HCT116 (cell line): ENCODE measurements at regions not wholly inside any gene's neighbourhood (a gene's known extent, or its start where the extent isn't known, plus 50 kb on each side); places are given as distances from the start of the nearest gene placed in this dataset.

ENCODE experiments used
- ATAC-seq: fragments of 200-7000 bp; cut with Tn5 transposase; 2 replicates; pipeline ENCODE4 v1.9.1; 2020; ENCODE audit warnings: mild to moderate bottlenecking, moderate library complexity
- BruUV-seq: library from RNA; stranded (reverse); fragments of 400-500 nt; replicated peaks from 2 replicates; lab custom pipeline; 2021; lab: Mats Ljungman, UMichigan
- CTCF ChIA-PET: fragments of 300-600 bp; sonication (Branson Sonifier 250); formaldehyde crosslinking; loops from one replicate; lab custom pipeline; 2021; ENCODE audit warnings: antibody characterized with exemption; lab: Charles Lee
- POLR2A ChIA-PET: fragments of 300-600, 350-600 bp; sonication (Branson Sonifier 250); formaldehyde crosslinking; loops from one replicate; lab custom pipeline; 2021; ENCODE audit warnings: antibody characterized with exemption; lab: Charles Lee
- RAD21 ChIA-PET, 2 experiments: fragments of 300-600 bp; sonication (Branson Sonifier 250); formaldehyde crosslinking; loops; one replicate each; lab custom pipeline; 2023; ENCODE audit warnings: low total read pairs in 2 of 2; ENCODE audit not compliant: uncharacterized antibody in 2 of 2, unreplicated experiment in 2 of 2, low non-redundant PET in 1 of 2; lab: Charles Lee
- DNase-seq: peaks from one replicate; pipeline ENCODE4 v3.0.0-alpha.2; 2010; ENCODE audit warnings: low read depth, low spot score
- H2AFZ ChIP-seq: fragments of 200-600 bp; shearing (Covaris generic), sonication (generic); 2 replicates; pipeline ENCODE4 v1.6.1; 2017; ENCODE audit warnings: low read depth, mixed run types, mixed read lengths, antibody characterized with exemption, low read length; ENCODE audit not compliant: poor library complexity, severe bottlenecking
- H3K27ac ChIP-seq: 2 replicates; pipeline ENCODE4 v1.5.1; 2012; ENCODE audit warnings: low read depth, low read length
- H3K27me3 ChIP-seq: fragments of 200-600 bp; sonication (generic); 2 replicates; pipeline ENCODE4 v1.6.1; 2016; ENCODE audit warnings: mixed run types, low read length, mixed read lengths; ENCODE audit not compliant: insufficient read depth
- H3K36me3 ChIP-seq, 2 experiments: fragments of 200-500 bp in 1 of 2; fragments of 200-600 bp in 1 of 2; sonication (Bioruptor generic) in 1 of 2; sonication (generic) in 1 of 2; 2 replicates each; pipeline versions ENCODE4 v1.5.1 to v1.6.1; 2014 to 2016; ENCODE audit warnings: low read length in 2 of 2, inconsistent platforms in 1 of 2, mixed read lengths in 1 of 2, mixed run types in 1 of 2; ENCODE audit not compliant: insufficient read depth in 2 of 2, control insufficient read depth in 1 of 2
- H3K4me1 ChIP-seq, 2 experiments: fragments of 200-600 bp in 1 of 2; sonication (generic) in 1 of 2; 2 replicates each; pipeline versions ENCODE4 v1.5.1 to v1.6.1; 2012 to 2017; ENCODE audit warnings: low read length in 2 of 2, inconsistent platforms in 1 of 2, mild to moderate bottlenecking in 1 of 2, mixed read lengths in 1 of 2, mixed run types in 1 of 2, moderate library complexity in 1 of 2; ENCODE audit not compliant: insufficient read depth in 2 of 2, control insufficient read depth in 1 of 2
- H3K4me2 ChIP-seq: fragments of 200-600 bp; sonication (generic); 2 replicates; pipeline ENCODE4 v1.6.1; 2017; ENCODE audit warnings: mixed run types, low read length, mixed read lengths
- H3K4me3 ChIP-seq, 2 experiments: fragments of 200-600 bp in 1 of 2; sonication (generic) in 1 of 2; replicated peaks in 1 of 2; 2 replicates each; pipeline ENCODE4 v1.5.1; 2011 to 2016; ENCODE audit warnings: low read length in 2 of 2, control low read depth in 1 of 2, low read depth in 1 of 2, mild to moderate bottlenecking in 1 of 2, mixed read lengths in 1 of 2, mixed run types in 1 of 2
- H3K79me2 ChIP-seq: fragments of 200-600 bp; sonication (generic); 2 replicates; pipeline ENCODE4 v1.6.1; 2017; ENCODE audit warnings: mild to moderate bottlenecking, mixed run types, low read length, moderate library complexity, mixed read lengths; ENCODE audit not compliant: insufficient read depth
- H3K9ac ChIP-seq: fragments of 200-600 bp; sonication (generic); 2 replicates; pipeline ENCODE4 v1.6.1; 2016; ENCODE audit warnings: low read length, mixed read lengths
- H3K9me2 ChIP-seq: fragments of 200-600 bp; sonication (generic), shearing (Covaris generic); 2 replicates; pipeline ENCODE4 v1.6.1; 2017; ENCODE audit warnings: mixed run types, mild to moderate bottlenecking, moderate library complexity; ENCODE audit not compliant: insufficient read depth
- H3K9me3 ChIP-seq, 2 experiments: fragments of 200-500 bp in 1 of 2; fragments of 200-600 bp in 1 of 2; sonication (Bioruptor generic) in 1 of 2; sonication (generic) in 1 of 2; 2 replicates each; pipeline ENCODE4 v1.6.1; 2014 to 2017; ENCODE audit warnings: low read length in 2 of 2, mixed read lengths in 2 of 2, inconsistent platforms in 1 of 2, low read depth in 1 of 2, mild to moderate bottlenecking in 1 of 2, mixed run types in 1 of 2, moderate library complexity in 1 of 2; ENCODE audit not compliant: control insufficient read depth in 1 of 2, insufficient read depth in 1 of 2
- H4K20me1 ChIP-seq: fragments of 200-600 bp; sonication (generic), shearing (Covaris generic); 2 replicates; pipeline ENCODE4 v1.6.1; 2017; ENCODE audit warnings: mixed run types, mild to moderate bottlenecking, moderate library complexity; ENCODE audit not compliant: insufficient read depth
- CBX3 ChIP-seq: IDR thresholded peaks from 2 replicates; pipeline ENCODE4 v1.6.1; 2012; ENCODE audit warnings: low read depth
- CEBPB ChIP-seq: IDR thresholded peaks from 2 replicates; pipeline ENCODE4 v1.6.1; 2012; ENCODE audit warnings: low read depth
- CTCF ChIP-seq, 3 experiments: fragments of 200-600 bp in 1 of 3; sonication (generic) in 1 of 3; IDR thresholded peaks in 2 of 3; conservative IDR thresholded peaks in 1 of 3; 2 replicates each; pipeline ENCODE4 v1.5.1; 2012 to 2017; ENCODE audit warnings: low read depth in 2 of 3, low read length in 2 of 3, antibody characterized with exemption in 1 of 3, borderline replicate concordance in 1 of 3, control low read depth in 1 of 3, mild to moderate bottlenecking in 1 of 3, mixed read lengths in 1 of 3, mixed run types in 1 of 3, moderate library complexity in 1 of 3; ENCODE audit not compliant: insufficient read depth in 1 of 3
- ELF1 ChIP-seq: IDR thresholded peaks from 2 replicates; pipeline ENCODE4 v1.6.1; 2012; ENCODE audit warnings: low read depth, borderline replicate concordance
- JUND ChIP-seq: IDR thresholded peaks from 2 replicates; pipeline ENCODE4 v1.6.1; 2012
- POLR2A ChIP-seq: IDR thresholded peaks from 2 replicates; pipeline ENCODE4 v1.7.0; 2011; ENCODE audit warnings: borderline replicate concordance; ENCODE audit not compliant: insufficient read depth, insufficient read length; ENCODE audit errors: extremely low read depth
- POLR2AphosphoS5 ChIP-seq: IDR thresholded peaks from 2 replicates; pipeline ENCODE4 v1.6.1; 2011; ENCODE audit warnings: mild to moderate bottlenecking, low read depth, low read length, moderate library complexity
- REST ChIP-seq: IDR thresholded peaks from 2 replicates; pipeline ENCODE4 v1.6.1; 2012; ENCODE audit warnings: low read depth
- SIN3A ChIP-seq: IDR thresholded peaks from 2 replicates; pipeline ENCODE4 v1.6.1; 2012; ENCODE audit warnings: low read depth
- TCF7L2 ChIP-seq: IDR thresholded peaks from 2 replicates; pipeline ENCODE4 v1.7.0; 2011; ENCODE audit warnings: borderline replicate concordance, inconsistent platforms; ENCODE audit not compliant: insufficient read depth, insufficient read length; ENCODE audit errors: extremely low read depth
- YY1 ChIP-seq: IDR thresholded peaks from 2 replicates; pipeline ENCODE4 v1.6.1; 2011; ENCODE audit warnings: low read length, low read depth, moderate library complexity, mild to moderate bottlenecking; ENCODE audit not compliant: insufficient replicate concordance; ENCODE audit errors: extremely low read depth
- ZBTB33 ChIP-seq: IDR thresholded peaks from 2 replicates; pipeline ENCODE4 v1.6.1; 2011; ENCODE audit warnings: mild to moderate bottlenecking, low read length, moderate library complexity; ENCODE audit not compliant: insufficient replicate concordance; ENCODE audit errors: extremely low read depth
- ZFX ChIP-seq: fragments of 450-650 bp; IDR thresholded peaks from 2 replicates; pipeline ENCODE4 v1.6.1; 2017
- ZNF274 ChIP-seq: fragments of 200-500 bp; sonication (Bioruptor generic); IDR thresholded peaks from 2 replicates; pipeline ENCODE4 v1.6.1; 2014; ENCODE audit warnings: mild to moderate bottlenecking, low read depth, low read length, inconsistent platforms
- intact Hi-C: fragments of 100-400 bp; cut with micrococcal nuclease; formaldehyde crosslinking; loops from 2 replicates; pipeline ENCODE4 v1.10.0; 2022

DNA sequence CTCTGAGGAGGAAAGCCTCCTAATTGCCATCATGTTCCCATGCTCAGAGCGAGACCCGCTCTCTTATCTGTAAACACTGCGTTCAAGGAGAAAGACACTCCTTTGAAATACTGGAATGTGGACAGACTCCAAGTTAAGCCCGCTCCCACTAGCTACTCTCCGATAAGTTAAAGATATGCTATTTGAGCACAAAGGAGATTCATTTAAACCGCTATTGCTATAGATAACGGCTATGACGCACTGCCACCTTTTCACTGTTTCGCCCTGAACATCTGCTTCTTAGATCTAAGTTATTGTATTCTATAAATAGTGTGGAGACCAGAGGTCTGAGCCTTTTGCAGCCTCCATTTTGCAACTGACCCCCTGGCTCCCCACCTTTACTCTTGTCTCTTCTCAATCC, 82.3 kb downstream of the GPX5 start:
- Histone ChIP-seq H3K9ac (no peak overlapping the region), H4K20me1 (no peaks in the 10 kb centered on the region), H3K27me3 (no peaks in the 10 kb centered on the region), H3K9me3 (no peaks in the 10 kb centered on the region)
- ATAC-seq: no peak
- DNase-seq: no peak
- no TSS peak for BruUV-seq
- TF ChIP-seq CBX3: no peak
- TF ChIP-seq POLR2A: no peak
- no peak for TF ChIP-seq REST
- TF ChIP-seq ZFX: no peak
- TF ChIP-seq ELF1: no peak
- TF ChIP-seq TCF7L2: no peak
- no peak for TF ChIP-seq POLR2AphosphoS5
- no peak for TF ChIP-seq ZBTB33
- TF ChIP-seq YY1: no peak
- no peak for TF ChIP-seq JUND
- no peak for TF ChIP-seq CTCF (IDR thresholded peaks at IDR 0.05 in 2 of 3, conservative IDR thresholded peaks at IDR 0.05 in 1 of 3; ENCODE audit: borderline replicate concordance in 1 of 3, insufficient read depth in 1 of 3, low read depth in 2 of 3, low read length in 2 of 3)
- TF ChIP-seq CEBPB: no peak
- TF ChIP-seq SIN3A: no peak
- TF ChIP-seq ZNF274: no peak
- TF ChIP-seq, all 23 proteins: peak for 0
- CTCF ChIA-PET: no interaction called here
- Histone ChIP-seq H3K4me1 (peaks cover 11 to 39% of the 10 kb centered on the region in 2 experiments; a peak in 3 of 4 replicates), H2AFZ (no peak overlapping the region), H3K4me3 (no peak overlapping the region), H3K4me2 (no peak overlapping the region), H3K9me2 (no peaks in the 10 kb centered on the region), H3K79me2 (no peaks in the 10 kb centered on the region), H3K27ac (no peak overlapping the region), H3K36me3 (no peaks in the 10 kb centered on the region)
- intact Hi-C loops: loop anchor here (2.0 to 10.0 kb wide), 3 partner anchors 41 to 377 kb away; no protein-coding TSS in a partner anchor
- RAD21 ChIA-PET: no interaction called here
- POLR2A ChIA-PET: interaction anchor here (0.6 kb wide), 1 partner anchor 696 kb away, joined by 3 read pairs; the partner anchor contains the start of gene OR2B2
